Body of pancreas (tissue), 4 donors: ENCODE measurements at regions not wholly inside any gene's neighbourhood (a gene's known extent, or its start where the extent isn't known, plus 50 kb on each side); places are given as distances from the start of the nearest gene placed in this dataset.

Experiments
- ATAC-seq: fragments of 150-250 bp; one replicate; pipeline ENCODE4 v1.9.1; 2016
- DNase-seq, 4 donors: peaks; one replicate each; pipeline ENCODE4 v3.0.0-alpha.2; 2019
- H3K27ac ChIP-seq, 4 donors: fragments of 200-600 bp; sonication (generic); 1 replicate in 3 of 4; 2 replicates in 1 of 4; pipeline versions ENCODE4 v1.5.1 to v1.6.1; 2016 to 2019; ENCODE audit warnings: mild to moderate bottlenecking in 1 of 4, mixed read lengths in 1 of 4, moderate library complexity in 1 of 4
- H3K27me3 ChIP-seq, 2 donors: fragments of 200-600 bp; sonication (generic); one replicate each; pipeline ENCODE4 v1.6.0; 2016; ENCODE audit warnings: mild to moderate bottlenecking in 1 of 2
- H3K36me3 ChIP-seq, 2 donors: fragments of 200-600 bp; sonication (generic); replicated peaks in 1 of 2; 2 replicates each; pipeline ENCODE4 v1.5.1; 2016; ENCODE audit warnings: low read depth in 2 of 2; ENCODE audit not compliant: insufficient read depth in 1 of 2
- H3K4me1 ChIP-seq: fragments of 200-600 bp; sonication (generic); one replicate; pipeline ENCODE4 v1.6.0; 2016
- H3K4me3 ChIP-seq, 2 donors: fragments of 200-600 bp; sonication (generic); 1 replicate in 1 of 2; 2 replicates in 1 of 2; pipeline ENCODE4 v1.5.1; 2016 to 2019
- H3K9me3 ChIP-seq, 3 donors: fragments of 200-600 bp; sonication (generic); 1 replicate in 2 of 3; 2 replicates in 1 of 3; pipeline ENCODE4 v1.5.1; 2016
- POLR2A ChIP-seq, 3 donors: fragments of 450-650 bp; IDR thresholded peaks; one replicate each; pipeline ENCODE4 v1.6.1; 2016; ENCODE audit warnings: antibody characterized with exemption in 3 of 3, mild to moderate bottlenecking in 2 of 3
- WGBS, 2 donors: methylation state at CpG; one replicate each; pipeline ENCODE4 v1.1.5; 2017; 5-methylcytosine and 5-hydroxymethylcytosine counted together
- intact Hi-C: fragments of 100-400 bp; cut with DNase I; formaldehyde crosslinking; loops from one replicate; pipeline ENCODE4 v1.15.1; 2023
- TF ChIP-seq, protein P1 (sequence below), 7 experiments: fragments of 450-650 bp in 4 of 7; fragments of 200-600 bp in 3 of 7; sonication (generic) in 3 of 7; IDR thresholded peaks; one replicate each; pipeline ENCODE4 v1.5.1; 2016 to 2019; ENCODE audit warnings: antibody characterized with exemption in 7 of 7

DNA sequence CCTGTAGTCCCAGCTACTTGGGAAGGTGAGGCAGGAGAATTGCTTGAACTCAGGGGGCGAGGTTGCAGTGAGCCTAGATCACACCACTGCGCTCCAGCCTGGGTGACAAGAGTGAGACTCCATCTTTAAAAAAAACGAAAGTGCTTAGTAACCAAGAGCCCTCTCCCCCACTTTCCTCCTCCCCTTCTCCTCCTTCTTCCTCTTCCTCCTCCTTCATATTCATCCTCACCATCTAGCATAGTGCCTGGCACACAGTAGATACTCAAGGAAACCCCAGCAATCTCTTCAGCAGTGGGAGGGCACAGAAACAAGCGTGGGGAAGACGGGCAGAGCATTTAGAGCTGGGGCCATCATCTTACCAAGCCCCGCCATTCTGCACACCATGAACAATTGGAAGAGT is 119.4 kb upstream of the SLC45A1 start:
- H3K36me3 ChIP-seq = no peaks in the 10 kb centered on the region
- no peaks in the 10 kb centered on the region for H3K9me3 ChIP-seq
- intact Hi-C loops = loop anchor here (10.0 kb wide), 1 partner anchor 164 kb away; no protein-coding TSS in a partner anchor
- ATAC-seq = no peak
- 86 to 92% methylated on average over 6 of the region's 6 CpGs for WGBS, 2 donors
- H3K27ac ChIP-seq = no peak overlapping the region
- peaks cover 29% of the 10 kb centered on the region for H3K4me1 ChIP-seq
- DNase-seq = no peak
- H3K27me3 ChIP-seq = no peaks in the 10 kb centered on the region
- TF ChIP-seq, protein P1, sequence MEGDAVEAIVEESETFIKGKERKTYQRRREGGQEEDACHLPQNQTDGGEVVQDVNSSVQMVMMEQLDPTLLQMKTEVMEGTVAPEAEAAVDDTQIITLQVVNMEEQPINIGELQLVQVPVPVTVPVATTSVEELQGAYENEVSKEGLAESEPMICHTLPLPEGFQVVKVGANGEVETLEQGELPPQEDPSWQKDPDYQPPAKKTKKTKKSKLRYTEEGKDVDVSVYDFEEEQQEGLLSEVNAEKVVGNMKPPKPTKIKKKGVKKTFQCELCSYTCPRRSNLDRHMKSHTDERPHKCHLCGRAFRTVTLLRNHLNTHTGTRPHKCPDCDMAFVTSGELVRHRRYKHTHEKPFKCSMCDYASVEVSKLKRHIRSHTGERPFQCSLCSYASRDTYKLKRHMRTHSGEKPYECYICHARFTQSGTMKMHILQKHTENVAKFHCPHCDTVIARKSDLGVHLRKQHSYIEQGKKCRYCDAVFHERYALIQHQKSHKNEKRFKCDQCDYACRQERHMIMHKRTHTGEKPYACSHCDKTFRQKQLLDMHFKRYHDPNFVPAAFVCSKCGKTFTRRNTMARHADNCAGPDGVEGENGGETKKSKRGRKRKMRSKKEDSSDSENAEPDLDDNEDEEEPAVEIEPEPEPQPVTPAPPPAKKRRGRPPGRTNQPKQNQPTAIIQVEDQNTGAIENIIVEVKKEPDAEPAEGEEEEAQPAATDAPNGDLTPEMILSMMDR (IDR thresholded peaks at IDR 0.05) = no peak
- no peak for TF ChIP-seq POLR2A (IDR thresholded peaks at IDR 0.05)
- no peak overlapping the region for H3K4me3 ChIP-seq

DNA sequence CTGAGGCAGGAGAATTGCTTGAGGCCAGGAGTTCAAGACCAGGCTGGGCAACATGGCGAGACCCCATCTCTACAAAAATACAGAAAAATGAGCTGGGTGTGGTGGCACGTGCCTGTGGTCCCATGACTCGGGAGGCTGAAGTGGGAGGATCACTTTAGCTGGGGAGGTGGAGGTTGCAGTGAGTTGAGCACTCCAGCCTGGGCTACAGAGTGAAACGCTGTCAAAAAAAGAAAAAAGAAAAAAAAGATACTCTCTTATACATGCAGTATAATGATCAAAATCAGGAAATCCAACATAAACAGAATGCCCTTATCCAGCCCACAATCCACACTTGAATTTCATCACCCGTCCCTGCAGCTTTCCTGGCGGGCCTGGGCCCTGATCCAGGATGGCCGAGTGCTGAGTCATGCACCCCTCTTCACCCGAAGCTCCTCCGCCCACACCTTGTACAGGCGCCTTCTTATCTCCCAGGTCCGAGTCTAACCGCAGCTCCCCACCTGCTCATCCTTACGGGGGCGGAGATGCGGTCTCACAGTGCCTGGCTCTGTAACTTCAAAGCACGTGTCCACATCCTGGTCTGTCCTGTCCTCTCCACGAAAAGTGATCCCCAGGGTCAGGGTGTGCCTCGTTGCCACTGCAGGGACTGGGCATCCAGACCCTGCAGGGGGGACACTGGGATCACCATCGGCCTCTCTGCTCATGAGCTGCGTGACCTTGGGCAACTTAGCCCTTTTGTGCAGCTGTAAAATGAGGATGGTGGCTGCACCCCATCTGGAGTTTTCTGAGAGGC is 120.2 kb upstream of the SLC45A1 start:
- DNase-seq (peak; percentile 53 to 79 (median 63)), ATAC-seq (peak; percentile 45)
- 48 to 52% methylated on average over 15 to 20 of the region's 20 CpGs for WGBS, 2 donors
- Histone ChIP-seq H3K4me3 (no peak overlapping the region), H3K27ac (peak overlapping the region in 1 of 4 donors; percentile 2), H3K9me3 (no peaks in the 10 kb centered on the region), H3K27me3 (no peaks in the 10 kb centered on the region), H3K36me3 (no peaks in the 10 kb centered on the region), H3K4me1 (peaks cover 25% of the 10 kb centered on the region)
- intact Hi-C loops = loop anchor here (10.0 kb wide), 1 partner anchor 163 kb away; no protein-coding TSS in a partner anchor
- no peak for TF ChIP-seq POLR2A (IDR thresholded peaks at IDR 0.05)
- TF ChIP-seq, protein P1 (IDR thresholded peaks at IDR 0.05) = no peak

DNA sequence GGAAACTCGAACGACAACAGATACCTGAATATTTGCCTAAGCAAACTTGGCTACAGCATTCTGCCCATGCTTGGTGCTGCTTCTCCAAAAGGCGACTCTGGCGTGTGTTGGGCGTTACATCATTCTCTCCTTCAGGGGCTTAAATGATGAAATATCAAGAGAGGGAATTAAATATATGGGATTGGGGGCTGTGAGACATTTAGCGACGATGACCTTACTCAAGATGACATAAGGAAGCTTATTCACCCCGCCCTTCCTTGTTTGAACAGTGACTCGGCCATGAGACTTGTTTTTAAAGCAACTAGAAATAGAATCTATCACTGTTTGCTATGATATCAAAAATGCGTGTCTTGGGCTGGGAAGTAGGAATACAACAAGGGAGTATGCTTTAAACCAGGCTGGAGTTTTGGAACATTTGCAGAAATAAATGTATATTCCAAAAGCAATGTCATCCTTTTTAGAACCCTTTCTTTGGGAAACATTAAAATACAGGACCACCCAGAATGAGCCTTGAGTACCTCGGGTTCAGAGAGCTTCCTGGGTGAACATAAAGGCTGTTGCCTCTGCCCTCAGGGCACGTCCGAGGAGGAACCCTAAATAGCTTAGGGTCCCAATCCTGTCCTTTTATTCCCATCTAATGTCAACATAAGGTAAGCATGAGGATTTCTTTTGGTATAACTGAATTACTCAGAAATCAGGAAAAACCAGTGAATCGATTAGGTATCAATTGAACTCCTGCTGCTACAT is 123.3 kb upstream of the SLC45A1 start:
- DNase-seq (no peak), ATAC-seq (no peak)
- Histone ChIP-seq H3K27ac (no peak overlapping the region), H3K36me3 (no peaks in the 10 kb centered on the region), H3K9me3 (no peaks in the 10 kb centered on the region), H3K4me1 (peaks cover 18% of the 10 kb centered on the region), H3K27me3 (no peaks in the 10 kb centered on the region), H3K4me3 (no peak overlapping the region)
- intact Hi-C loops = loop anchor here (10.0 kb wide), 1 partner anchor 160 kb away; no protein-coding TSS in a partner anchor
- TF ChIP-seq POLR2A (IDR thresholded peaks at IDR 0.05) = no peak
- TF ChIP-seq, protein P1 (IDR thresholded peaks at IDR 0.05) = no peak
- 64 to 73% methylated on average over 14 of the region's 14 CpGs for WGBS, 2 donors

DNA sequence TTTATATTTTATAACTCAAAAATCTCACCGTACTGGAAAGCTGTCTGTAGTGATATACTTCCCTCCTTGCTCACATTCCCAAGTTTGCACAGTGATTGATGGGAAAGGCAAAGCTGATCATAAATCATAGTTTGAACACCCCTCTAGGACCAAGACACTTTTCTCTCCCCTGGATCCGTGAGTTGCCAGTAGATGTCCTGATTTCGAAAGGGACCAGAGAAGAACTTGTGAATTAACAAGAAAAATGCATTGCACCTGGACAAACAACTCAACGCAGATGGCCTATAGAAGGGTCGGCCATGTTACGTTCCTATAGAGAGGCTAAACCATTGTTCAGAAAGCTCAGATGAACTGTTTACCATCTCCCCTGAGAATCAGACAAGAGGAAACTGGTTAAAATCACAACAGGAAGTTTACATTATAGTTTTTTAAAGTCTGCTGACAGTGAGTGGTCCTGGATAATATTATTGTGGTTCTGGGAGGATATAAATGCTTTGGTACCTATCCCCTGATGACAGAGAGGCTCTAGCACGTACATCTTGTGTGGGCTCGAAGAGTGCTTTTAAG is 124.0 kb upstream of the SLC45A1 start:
- H3K4me3 ChIP-seq = no peak overlapping the region
- DNase-seq = no peak
- H3K27ac ChIP-seq = no peak overlapping the region
- H3K9me3 ChIP-seq = no peaks in the 10 kb centered on the region
- no peaks in the 10 kb centered on the region for H3K36me3 ChIP-seq
- TF ChIP-seq POLR2A (IDR thresholded peaks at IDR 0.05) = no peak
- TF ChIP-seq, protein P1 (IDR thresholded peaks at IDR 0.05) = no peak
- no peak for ATAC-seq
- H3K27me3 ChIP-seq = no peaks in the 10 kb centered on the region
- 74 to 78% methylated on average over 8 of the region's 8 CpGs for WGBS, 2 donors
- intact Hi-C loops = loop anchor here (10.0 kb wide), 1 partner anchor 159 kb away; no protein-coding TSS in a partner anchor
- H3K4me1 ChIP-seq = peaks cover 25% of the 10 kb centered on the region
